ENCODE measurements at regions not wholly inside any gene's neighbourhood (a gene's known extent, or its start where the extent isn't known, plus 50 kb on each side); places are given as distances from the start of the nearest gene placed in this dataset.

GRCh38 chr10:29160150-29160617, 128.7 kb upstream of the LYZL1 start:
- TF ChIP-seq YY1 (IDR thresholded peaks at IDR 0.05; ENCODE audit: insufficient read depth, insufficient read length) (no peak), SUZ12 (IDR thresholded peaks at IDR 0.05; ENCODE audit: extremely low read depth, insufficient read depth, insufficient read length) (no peak), ZNF274 (IDR thresholded peaks at IDR 0.05; ENCODE audit: low read depth, low read length) (no peak)
